ENCODE measurements at regions not wholly inside any gene's neighbourhood (a gene's known extent, or its start where the extent isn't known, plus 50 kb on each side); places are given as distances from the start of the nearest gene placed in this dataset.

GRCh38 chr17:33416131-33416530 is 123.0 kb upstream of the ASIC2 start:
- TF ChIP-seq CTCF (conservative IDR thresholded peaks at IDR 0.05) (no peak), ZFX (IDR thresholded peaks at IDR 0.05) (no peak)
